HFF-Myc (cell line): ENCODE measurements at regions not wholly inside any gene's neighbourhood (a gene's known extent, or its start where the extent isn't known, plus 50 kb on each side); places are given as distances from the start of the nearest gene placed in this dataset.

ENCODE experiments used
- DNase-seq: peaks from one replicate; pipeline ENCODE4 v3.0.0-alpha.2; 2011; ENCODE audit warnings: low read depth; ENCODE audit errors: extremely low read depth
- H3K4me3 ChIP-seq: replicated peaks from 2 replicates; pipeline ENCODE4 v1.5.1; 2011; ENCODE audit warnings: low read depth, mild to moderate bottlenecking, control low read depth, low read length
- TF ChIP-seq, protein P1 (sequence below): IDR thresholded peaks from 2 replicates; pipeline ENCODE4 v1.5.1; 2012; ENCODE audit warnings: mild to moderate bottlenecking, low read depth, low read length, control low read depth; ENCODE audit errors: missing control alignments

DNA sequence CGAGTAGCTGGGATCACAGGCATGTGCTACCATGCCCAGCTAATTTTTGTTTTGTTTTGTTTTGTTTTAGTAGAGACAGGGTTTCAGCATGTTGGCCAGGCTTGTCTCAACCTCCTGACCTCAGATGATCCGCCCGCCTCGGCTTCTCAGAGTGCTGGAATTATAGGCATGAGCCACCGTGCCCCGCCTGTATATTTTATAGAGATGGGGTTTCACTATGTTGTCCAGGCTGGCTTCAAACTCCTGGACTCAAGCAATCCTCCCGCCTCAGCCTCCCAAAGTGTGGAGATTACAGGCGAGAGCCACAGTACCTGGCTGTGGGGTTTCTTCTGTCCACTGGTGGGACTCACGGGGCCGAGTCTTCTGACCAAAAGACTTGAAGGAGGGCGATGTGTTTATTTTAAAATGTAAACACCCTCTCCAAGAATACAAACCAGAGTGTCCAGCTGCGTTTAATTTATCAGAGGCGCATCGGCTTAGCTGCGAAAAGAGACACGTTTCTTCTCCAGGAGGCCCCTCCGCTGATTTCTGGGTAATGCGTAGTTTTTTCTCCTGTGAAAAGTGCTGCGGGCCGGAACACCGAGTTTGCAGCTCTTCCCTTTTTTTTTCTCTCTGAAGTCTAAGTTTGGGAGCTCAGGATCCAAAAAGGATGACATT is 86.9 kb upstream of the CIBAR2 start:
- no peak overlapping the region for H3K4me3 ChIP-seq
- no peak for DNase-seq
- TF ChIP-seq, protein P1, sequence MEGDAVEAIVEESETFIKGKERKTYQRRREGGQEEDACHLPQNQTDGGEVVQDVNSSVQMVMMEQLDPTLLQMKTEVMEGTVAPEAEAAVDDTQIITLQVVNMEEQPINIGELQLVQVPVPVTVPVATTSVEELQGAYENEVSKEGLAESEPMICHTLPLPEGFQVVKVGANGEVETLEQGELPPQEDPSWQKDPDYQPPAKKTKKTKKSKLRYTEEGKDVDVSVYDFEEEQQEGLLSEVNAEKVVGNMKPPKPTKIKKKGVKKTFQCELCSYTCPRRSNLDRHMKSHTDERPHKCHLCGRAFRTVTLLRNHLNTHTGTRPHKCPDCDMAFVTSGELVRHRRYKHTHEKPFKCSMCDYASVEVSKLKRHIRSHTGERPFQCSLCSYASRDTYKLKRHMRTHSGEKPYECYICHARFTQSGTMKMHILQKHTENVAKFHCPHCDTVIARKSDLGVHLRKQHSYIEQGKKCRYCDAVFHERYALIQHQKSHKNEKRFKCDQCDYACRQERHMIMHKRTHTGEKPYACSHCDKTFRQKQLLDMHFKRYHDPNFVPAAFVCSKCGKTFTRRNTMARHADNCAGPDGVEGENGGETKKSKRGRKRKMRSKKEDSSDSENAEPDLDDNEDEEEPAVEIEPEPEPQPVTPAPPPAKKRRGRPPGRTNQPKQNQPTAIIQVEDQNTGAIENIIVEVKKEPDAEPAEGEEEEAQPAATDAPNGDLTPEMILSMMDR, result no peak

DNA sequence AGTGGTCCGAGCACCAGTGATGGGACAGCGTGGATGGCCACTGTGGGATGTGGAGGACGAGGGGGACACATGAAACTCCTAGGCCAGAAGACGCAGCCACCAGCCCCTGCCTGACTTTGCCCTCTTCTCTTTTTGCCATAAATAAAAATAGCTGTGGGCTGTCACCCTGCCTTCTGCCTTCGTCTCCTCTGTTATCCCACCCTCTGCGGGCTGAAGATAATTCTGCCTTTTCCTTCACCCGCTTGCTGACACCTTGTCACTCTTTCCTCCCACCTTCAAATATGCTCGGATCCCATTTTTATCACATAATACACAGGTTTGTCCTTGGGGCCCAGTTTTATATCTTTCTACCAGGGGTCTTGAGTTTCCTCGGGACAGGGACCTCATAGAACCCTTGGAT is 87.6 kb upstream of the CIBAR2 start:
- TF ChIP-seq, protein P1, result no peak
- DNase-seq, result no peak
- H3K4me3 ChIP-seq, result no peak overlapping the region

DNA sequence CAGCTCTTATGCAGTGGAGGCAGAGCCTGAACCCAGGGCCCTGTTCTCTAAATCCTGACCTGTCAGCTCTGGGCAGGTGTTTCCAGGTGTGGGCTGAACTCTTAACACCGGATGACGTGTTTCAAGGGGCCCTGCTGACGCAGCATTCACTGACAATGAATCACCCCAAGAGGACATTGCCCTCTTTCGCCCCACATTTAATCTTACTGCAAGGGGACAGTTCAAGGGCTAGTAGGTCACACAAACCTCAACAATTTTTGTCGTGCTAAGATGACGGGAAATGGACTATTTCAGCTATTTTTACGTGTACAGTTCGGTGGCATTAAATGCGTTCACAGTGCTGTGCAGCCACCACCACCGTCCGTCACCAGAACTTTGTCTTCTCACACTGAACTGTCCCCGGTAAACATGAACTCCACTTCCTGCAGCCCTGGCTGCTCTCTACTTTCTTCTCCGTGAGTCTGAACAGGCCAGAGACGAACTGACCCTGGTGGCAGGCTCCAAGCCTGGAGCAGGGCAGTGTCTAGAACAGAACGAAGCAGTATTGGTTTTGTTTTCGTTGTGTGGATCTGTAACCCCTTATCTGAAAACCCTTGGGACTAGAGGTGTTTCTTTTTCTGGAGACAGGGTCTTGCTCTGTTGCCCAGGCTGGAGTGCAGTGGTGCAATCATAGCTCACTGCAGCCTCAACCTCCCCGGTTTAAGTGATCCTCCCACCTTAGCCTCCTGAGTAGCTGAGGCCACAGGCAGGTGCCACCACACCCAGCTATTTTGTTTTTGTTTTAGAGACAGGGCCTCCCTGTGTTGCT is 88.4 kb upstream of the CIBAR2 start:
- no peak overlapping the region for H3K4me3 ChIP-seq
- no peak for DNase-seq
- TF ChIP-seq, protein P1, result no peak

DNA sequence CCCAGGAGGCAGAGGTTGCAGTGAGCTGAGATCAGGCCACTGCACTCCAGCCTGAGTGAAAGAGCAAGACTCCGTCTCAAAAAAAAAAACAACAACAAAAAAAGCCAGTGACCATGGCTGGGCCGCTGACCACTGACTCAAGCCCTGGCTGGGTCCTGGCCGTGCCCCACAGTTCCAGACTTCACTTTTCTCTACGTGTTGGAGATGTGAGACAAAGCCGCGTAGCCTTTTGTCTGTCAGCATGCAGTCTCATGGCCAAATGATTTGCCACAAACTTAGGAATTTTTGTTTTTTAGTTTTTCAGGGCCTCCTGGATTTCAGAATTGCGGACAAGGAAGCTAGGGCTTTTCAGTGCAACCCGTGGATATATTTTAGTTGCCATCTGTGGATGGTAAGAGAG is 89.3 kb upstream of the CIBAR2 start:
- TF ChIP-seq, protein P1, result no peak
- DNase-seq, result no peak
- H3K4me3 ChIP-seq, result no peak overlapping the region

DNA sequence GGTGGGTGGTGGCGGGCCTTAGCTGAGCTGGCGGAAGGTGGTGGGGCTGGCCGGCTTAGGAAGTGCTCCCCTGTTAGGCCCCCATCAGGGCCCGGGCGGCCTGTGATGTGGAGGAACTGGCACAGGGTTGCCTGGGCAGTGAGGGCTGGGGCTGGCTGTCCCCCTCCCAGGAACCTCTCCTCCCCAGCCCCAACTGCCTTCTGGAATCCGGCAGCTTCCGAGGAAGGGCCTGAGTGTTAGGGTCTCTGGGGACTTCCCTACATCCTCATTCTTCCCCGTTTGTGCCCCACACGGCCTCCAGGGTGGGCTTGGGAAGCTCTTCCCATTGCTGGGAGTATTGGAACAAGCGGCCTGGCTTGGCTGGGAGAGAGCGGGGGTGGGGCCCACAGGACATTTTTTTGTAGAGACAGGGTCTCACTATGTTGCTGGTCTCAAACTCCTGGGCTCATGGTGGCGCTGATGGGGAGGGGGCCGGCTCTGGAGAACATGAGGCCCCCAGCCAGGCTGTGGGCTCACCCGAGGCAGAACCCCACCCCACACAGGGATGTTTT is 89.9 kb upstream of the CIBAR2 start:
- no peak for DNase-seq

DNA sequence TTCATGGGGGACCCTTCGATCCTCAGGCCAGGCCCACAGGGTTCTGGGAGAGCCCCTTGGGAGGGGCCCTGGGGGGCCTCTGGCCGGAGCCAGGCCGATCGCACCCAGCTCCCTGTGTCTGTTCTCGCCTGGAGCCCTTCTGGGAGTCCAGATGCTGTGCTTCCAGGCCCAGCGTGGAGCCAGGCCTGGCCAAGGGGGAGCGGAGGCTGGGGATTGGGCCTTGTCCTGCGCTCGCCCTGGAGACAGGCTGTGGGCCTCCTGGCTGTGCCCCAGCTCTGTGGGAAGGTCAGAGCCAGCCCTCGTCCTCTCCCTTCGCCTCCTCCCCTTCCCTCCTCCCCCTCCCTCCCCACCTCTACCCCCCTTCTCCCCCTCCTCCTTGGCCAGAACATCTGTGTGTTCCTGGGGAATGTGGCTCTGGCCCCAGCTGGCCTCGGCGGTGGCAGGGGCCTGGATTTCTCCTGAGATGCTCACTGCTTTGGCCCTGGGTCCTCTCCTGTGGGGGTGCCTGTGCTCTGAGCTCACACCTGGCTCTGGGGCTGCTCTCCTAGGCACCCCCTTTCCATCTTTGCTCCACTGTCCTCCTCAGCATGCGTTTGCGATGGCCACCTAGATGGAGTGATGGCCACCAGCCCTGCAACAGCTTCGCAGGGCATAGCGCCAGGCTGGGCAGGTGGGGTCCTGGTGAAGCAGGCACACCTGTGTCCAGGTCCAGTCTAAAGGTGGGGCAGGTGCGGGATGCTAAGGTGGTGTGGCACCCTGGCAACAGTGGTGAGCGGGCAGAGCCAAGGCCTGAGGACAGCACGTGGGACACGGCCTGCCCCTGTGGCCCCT is 90.6 kb upstream of the CIBAR2 start:
- peak; percentile 74 for DNase-seq
- TF ChIP-seq, protein P1, result no peak
- H3K4me3 ChIP-seq, result no peak overlapping the region

More for the DNA sequence above, 89.9 kb upstream of the CIBAR2 start:
- TF ChIP-seq, protein P1, result no peak
- H3K4me3 ChIP-seq, result no peak overlapping the region
